Karpas-422 (cell line): ENCODE measurements at regions not wholly inside any gene's neighbourhood (a gene's known extent, or its start where the extent isn't known, plus 50 kb on each side); places are given as distances from the start of the nearest gene placed in this dataset.

Experiments used
- DNase-seq: peaks from one replicate; pipeline ENCODE4 v3.0.0-alpha.2; 2015
- H2AFZ ChIP-seq: fragments of 200-600 bp; sonication (generic); 2 replicates; pipeline ENCODE4 v1.6.1; 2014; ENCODE audit warnings: antibody characterized with exemption, low read length, mixed read lengths
- H3K27ac ChIP-seq: fragments of 200-600 bp; sonication (generic); 2 replicates; pipeline ENCODE4 v1.5.1; 2014; ENCODE audit warnings: mild to moderate bottlenecking, low read length, moderate library complexity
- H3K27me3 ChIP-seq: fragments of 200-600 bp; sonication (generic); 2 replicates; pipeline ENCODE4 v1.6.1; 2014; ENCODE audit warnings: low read length, mixed read lengths
- H3K36me3 ChIP-seq: fragments of 200-600 bp; sonication (generic); 2 replicates; pipeline ENCODE4 v1.6.1; 2014; ENCODE audit warnings: low read length, mixed read lengths; ENCODE audit not compliant: insufficient read depth
- H3K4me1 ChIP-seq: fragments of 200-600 bp; sonication (generic); 2 replicates; pipeline ENCODE4 v1.6.1; 2014; ENCODE audit warnings: mild to moderate bottlenecking, low read length, mixed read lengths
- H3K4me2 ChIP-seq: fragments of 200-600 bp; sonication (generic); 2 replicates; pipeline ENCODE4 v1.6.1; 2014; ENCODE audit warnings: low read length, low read depth, mild to moderate bottlenecking; ENCODE audit not compliant: poor library complexity, severe bottlenecking
- H3K4me3 ChIP-seq: fragments of 200-600 bp; sonication (generic); 2 replicates; pipeline ENCODE4 v1.5.1; 2014; ENCODE audit warnings: mild to moderate bottlenecking, antibody characterized with exemption, low read length, mixed read lengths
- H3K79me2 ChIP-seq: fragments of 200-600 bp; sonication (generic); 2 replicates; pipeline ENCODE4 v1.6.1; 2014; ENCODE audit warnings: mild to moderate bottlenecking, low read length, mixed read lengths
- H3K9ac ChIP-seq: fragments of 200-600 bp; sonication (generic); 2 replicates; pipeline ENCODE4 v1.6.0; 2014; ENCODE audit warnings: low read length
- H3K9me2 ChIP-seq: fragments of 200-600 bp; sonication (generic), shearing (Covaris generic); replicated peaks from 2 replicates; pipeline ENCODE4 v1.6.0; 2014; ENCODE audit warnings: mild to moderate bottlenecking, low read length, moderate library complexity; ENCODE audit not compliant: insufficient read depth
- H3K9me3 ChIP-seq: fragments of 300-700, 200-600 bp; sonication (generic); 2 replicates; pipeline ENCODE4 v1.6.1; 2014; ENCODE audit warnings: low read length, mixed read lengths
- H4K20me1 ChIP-seq: fragments of 200-600 bp; sonication (generic); 2 replicates; pipeline ENCODE4 v1.6.1; 2014; ENCODE audit warnings: mild to moderate bottlenecking, antibody characterized with exemption, low read length, low read depth; ENCODE audit not compliant: insufficient read depth

DNA sequence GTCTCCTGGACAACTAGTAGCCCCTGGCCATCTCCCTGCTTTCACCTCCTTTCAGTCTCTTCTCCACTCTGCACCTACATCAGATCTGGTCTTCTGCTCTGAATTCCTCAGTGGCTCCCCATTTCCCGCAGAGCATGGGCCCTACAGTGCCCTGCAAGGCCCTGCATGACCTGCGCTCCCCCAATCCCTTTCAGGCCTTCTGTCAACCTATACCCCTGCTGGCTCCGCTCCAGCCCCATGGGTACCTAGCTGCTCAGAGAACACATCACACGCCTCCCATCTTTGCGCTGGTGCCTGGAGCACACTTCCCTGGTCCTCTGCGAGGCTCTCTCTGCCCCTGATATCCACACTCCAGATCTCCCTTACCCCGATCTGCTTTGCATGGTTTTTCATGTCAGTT is 145.2 kb downstream of the KATNIP start:
- no peaks in the 10 kb centered on the region for H3K9me2 ChIP-seq
- no peak for DNase-seq
- H3K27me3 ChIP-seq, result no peaks in the 10 kb centered on the region
- no peak overlapping the region for H3K4me3 ChIP-seq
- H2AFZ ChIP-seq, result no peak overlapping the region
- H4K20me1 ChIP-seq, result no peaks in the 10 kb centered on the region
- H3K4me2 ChIP-seq, result no peak overlapping the region
- H3K27ac ChIP-seq, result no peak overlapping the region
- H3K79me2 ChIP-seq, result no peaks in the 10 kb centered on the region
- no peaks in the 10 kb centered on the region for H3K9me3 ChIP-seq
- H3K4me1 ChIP-seq, result no peaks in the 10 kb centered on the region
- H3K36me3 ChIP-seq, result no peaks in the 10 kb centered on the region
- no peak overlapping the region for H3K9ac ChIP-seq

DNA sequence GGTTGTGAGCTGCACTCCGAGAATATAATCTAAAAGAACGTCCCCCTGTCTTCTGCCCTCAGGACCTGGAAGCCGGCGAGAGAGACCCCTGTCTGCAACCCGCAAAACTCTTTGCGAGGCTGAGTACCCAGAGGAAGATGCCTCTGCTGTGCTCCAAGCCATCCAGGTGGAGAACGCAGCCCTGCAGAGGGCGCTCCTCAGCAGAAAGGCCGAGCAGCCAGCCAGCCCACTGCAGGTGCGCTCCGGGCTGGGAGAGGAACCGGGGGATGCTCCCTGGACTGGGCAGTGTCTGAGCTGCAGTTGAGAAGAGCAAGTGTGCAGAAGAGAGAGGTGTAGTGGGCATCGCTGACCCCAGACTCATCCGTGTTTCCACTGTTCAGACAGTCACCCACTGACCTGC is 148.3 kb downstream of the KATNIP start:
- H3K4me1 ChIP-seq, result no peaks in the 10 kb centered on the region
- no peak overlapping the region for H3K4me2 ChIP-seq
- H4K20me1 ChIP-seq, result no peaks in the 10 kb centered on the region
- no peaks in the 10 kb centered on the region for H3K9me3 ChIP-seq
- H3K36me3 ChIP-seq, result no peaks in the 10 kb centered on the region
- no peaks in the 10 kb centered on the region for H3K9me2 ChIP-seq
- no peaks in the 10 kb centered on the region for H3K27me3 ChIP-seq
- peak; percentile 50 for DNase-seq
- no peaks in the 10 kb centered on the region for H3K79me2 ChIP-seq
- no peak overlapping the region for H3K27ac ChIP-seq
- H3K4me3 ChIP-seq, result no peak overlapping the region
- no peak overlapping the region for H2AFZ ChIP-seq
- H3K9ac ChIP-seq, result no peak overlapping the region

DNA sequence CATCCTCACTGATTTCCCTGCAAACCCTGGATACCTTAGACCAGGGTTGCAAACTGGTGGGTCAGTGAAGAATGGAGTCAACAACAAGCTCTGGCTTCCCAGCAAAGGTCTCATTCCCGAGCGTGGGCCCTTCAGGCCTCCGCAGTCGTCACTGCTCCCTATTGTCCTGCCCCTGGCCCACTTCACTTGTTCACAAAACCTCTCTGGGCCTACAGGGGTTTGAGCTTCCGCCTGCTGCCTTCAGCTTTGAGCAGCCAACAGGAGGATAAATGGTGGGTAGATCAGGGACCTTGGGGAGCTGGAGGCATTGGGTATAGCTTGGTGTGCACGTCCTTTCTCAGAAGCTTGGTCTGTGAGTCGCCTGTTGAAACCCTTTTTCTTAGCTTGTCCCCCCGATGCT is 148.8 kb downstream of the KATNIP start:
- no peaks in the 10 kb centered on the region for H3K79me2 ChIP-seq
- no peaks in the 10 kb centered on the region for H3K9me2 ChIP-seq
- no peaks in the 10 kb centered on the region for H3K36me3 ChIP-seq
- H3K4me3 ChIP-seq, result no peak overlapping the region
- H2AFZ ChIP-seq, result no peak overlapping the region
- H3K27ac ChIP-seq, result no peak overlapping the region
- no peak overlapping the region for H3K4me2 ChIP-seq
- H3K9ac ChIP-seq, result no peak overlapping the region
- H3K4me1 ChIP-seq, result no peaks in the 10 kb centered on the region
- no peak for DNase-seq
- no peaks in the 10 kb centered on the region for H4K20me1 ChIP-seq
- no peaks in the 10 kb centered on the region for H3K27me3 ChIP-seq
- H3K9me3 ChIP-seq, result no peaks in the 10 kb centered on the region

DNA sequence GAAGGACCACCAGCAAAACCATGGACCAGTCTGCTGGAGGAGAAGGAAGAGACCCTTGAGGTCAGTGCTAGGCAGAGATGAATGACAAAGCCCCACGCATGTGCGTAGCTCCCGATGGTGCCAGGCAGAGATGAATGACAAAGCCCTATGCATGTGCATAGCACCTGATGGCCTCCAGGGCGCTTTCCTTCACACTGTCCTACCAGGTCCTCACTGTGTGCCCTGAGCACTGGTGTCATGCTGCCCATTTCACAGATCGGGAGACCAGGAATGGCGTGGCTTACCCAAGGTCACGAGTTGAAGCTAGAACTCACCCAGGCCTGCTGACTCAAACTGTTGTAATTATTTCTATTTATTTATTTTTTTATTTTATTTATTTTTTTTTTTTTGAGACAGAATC is 149.6 kb downstream of the KATNIP start:
- Histone ChIP-seq H3K79me2 (no peaks in the 10 kb centered on the region), H3K4me1 (no peaks in the 10 kb centered on the region), H3K36me3 (no peaks in the 10 kb centered on the region), H3K27ac (no peak overlapping the region), H4K20me1 (no peaks in the 10 kb centered on the region), H3K9me3 (no peaks in the 10 kb centered on the region), H3K4me2 (no peak overlapping the region), H3K4me3 (no peak overlapping the region), H3K9ac (no peak overlapping the region), H2AFZ (no peak overlapping the region), H3K27me3 (no peaks in the 10 kb centered on the region), H3K9me2 (no peaks in the 10 kb centered on the region)
- DNase-seq, result no peak

DNA sequence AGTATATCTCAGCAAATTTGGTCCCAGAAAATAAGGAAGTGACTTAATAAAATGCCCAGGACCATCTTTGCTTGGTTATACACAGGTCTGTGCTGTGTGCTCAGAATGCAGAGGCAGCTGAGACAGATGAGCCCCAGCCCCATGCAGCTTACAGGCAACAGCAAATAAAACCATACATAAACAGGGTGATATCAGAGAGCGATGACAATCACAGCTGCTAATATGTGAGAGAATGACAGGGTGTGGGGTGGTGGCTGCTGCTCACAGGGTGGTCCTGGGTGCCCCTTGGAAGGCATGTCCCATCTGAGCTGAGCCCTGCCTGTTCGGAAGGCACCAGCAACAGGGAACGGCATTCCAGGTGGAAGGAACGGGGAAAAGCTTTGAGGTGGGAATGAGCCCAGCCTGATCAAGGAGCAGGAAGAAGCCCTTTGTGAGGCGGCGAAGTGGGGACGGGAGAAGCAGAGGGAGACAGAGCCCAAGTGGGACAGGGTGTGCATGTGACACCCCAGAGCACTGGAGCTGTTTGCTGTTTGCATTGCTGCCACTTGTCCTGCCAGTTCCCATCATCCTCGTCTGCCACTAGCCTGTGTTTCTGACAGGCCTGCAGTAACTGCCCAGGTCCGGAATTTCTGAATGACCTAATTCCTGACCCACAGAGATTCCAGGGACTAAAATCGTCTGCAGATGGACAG is 150.5 kb downstream of the KATNIP start:
- H3K27ac ChIP-seq, result no peak overlapping the region
- H3K4me3 ChIP-seq, result no peak overlapping the region
- no peak overlapping the region for H2AFZ ChIP-seq
- H3K9me2 ChIP-seq, result no peaks in the 10 kb centered on the region
- H3K4me2 ChIP-seq, result no peak overlapping the region
- H4K20me1 ChIP-seq, result no peaks in the 10 kb centered on the region
- no peak overlapping the region for H3K9ac ChIP-seq
- no peaks in the 10 kb centered on the region for H3K9me3 ChIP-seq
- DNase-seq, result no peak
- no peaks in the 10 kb centered on the region for H3K4me1 ChIP-seq
- no peaks in the 10 kb centered on the region for H3K79me2 ChIP-seq
- no peaks in the 10 kb centered on the region for H3K27me3 ChIP-seq
- no peaks in the 10 kb centered on the region for H3K36me3 ChIP-seq

DNA sequence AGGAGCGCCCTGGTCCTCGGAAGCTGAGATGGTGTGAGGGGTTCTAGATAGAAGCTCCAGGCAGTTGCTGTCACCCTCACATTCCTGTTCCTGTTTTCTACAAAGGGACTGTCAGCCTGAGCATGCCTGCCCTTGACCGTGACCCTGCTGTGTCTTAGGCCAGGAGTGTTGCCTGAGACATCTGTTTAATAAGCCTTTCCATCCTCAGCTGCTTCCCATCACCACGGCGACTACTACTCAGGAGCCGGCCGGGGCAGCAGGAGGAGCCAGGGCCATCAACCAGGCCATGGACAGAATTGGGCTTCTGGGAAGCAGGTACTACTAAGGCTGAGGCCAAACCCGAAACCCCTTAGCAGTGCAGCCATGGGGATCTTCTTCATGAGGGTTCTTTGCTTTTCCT is 151.4 kb downstream of the KATNIP start:
- Histone ChIP-seq H3K4me3 (no peak overlapping the region), H3K4me2 (no peak overlapping the region), H3K79me2 (no peaks in the 10 kb centered on the region), H3K27ac (no peak overlapping the region), H3K36me3 (no peaks in the 10 kb centered on the region), H4K20me1 (no peaks in the 10 kb centered on the region), H3K9me3 (no peaks in the 10 kb centered on the region), H3K9me2 (no peaks in the 10 kb centered on the region), H3K27me3 (no peaks in the 10 kb centered on the region), H3K9ac (no peak overlapping the region), H2AFZ (no peak overlapping the region), H3K4me1 (no peaks in the 10 kb centered on the region)
- no peak for DNase-seq

DNA sequence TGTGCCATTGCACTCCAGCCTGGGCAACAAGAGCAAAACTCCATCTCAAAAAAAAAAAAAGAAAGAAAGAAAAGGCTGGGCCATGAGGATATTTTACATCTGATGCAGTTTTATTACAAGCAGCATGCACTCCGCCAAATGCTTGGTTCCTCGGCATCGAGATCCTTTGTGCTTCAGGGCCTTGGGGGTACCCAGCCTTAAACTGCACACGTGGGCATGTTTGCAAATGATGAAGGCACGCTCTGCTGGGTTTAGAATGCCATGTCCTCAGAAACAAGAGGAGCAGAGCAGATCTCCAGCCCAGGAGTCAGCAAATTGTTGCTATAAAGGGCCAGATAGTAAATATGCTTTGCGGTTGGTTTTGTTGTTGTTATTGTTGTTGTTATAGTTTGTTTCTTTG is 153.2 kb downstream of the KATNIP start:
- H3K27me3 ChIP-seq, result no peaks in the 10 kb centered on the region
- H3K27ac ChIP-seq, result no peak overlapping the region
- no peak overlapping the region for H2AFZ ChIP-seq
- no peaks in the 10 kb centered on the region for H3K9me3 ChIP-seq
- H3K4me1 ChIP-seq, result no peaks in the 10 kb centered on the region
- no peaks in the 10 kb centered on the region for H4K20me1 ChIP-seq
- H3K9ac ChIP-seq, result no peak overlapping the region
- DNase-seq, result no peak
- H3K36me3 ChIP-seq, result no peaks in the 10 kb centered on the region
- H3K4me3 ChIP-seq, result no peak overlapping the region
- no peak overlapping the region for H3K4me2 ChIP-seq
- no peaks in the 10 kb centered on the region for H3K79me2 ChIP-seq
- H3K9me2 ChIP-seq, result no peaks in the 10 kb centered on the region

DNA sequence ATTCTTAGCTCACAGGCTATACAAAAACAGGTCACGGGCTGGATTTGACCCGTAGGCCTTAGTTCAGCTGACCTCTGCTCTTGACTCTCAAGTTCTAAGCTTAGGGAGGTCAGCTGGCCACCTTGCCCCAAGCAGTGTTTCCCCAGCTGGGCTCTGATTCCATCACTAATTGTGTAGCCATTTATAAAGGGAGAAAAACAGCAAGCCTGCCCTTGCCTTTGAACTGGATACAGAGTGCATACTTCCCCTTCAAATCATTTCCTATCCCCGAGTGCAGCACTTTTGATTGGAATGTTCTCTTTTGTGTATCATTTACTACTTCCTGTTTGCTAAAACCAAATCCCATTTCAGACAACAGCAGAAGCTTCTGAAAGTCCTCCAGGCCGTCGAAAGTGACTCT is 153.6 kb downstream of the KATNIP start:
- H2AFZ ChIP-seq, result no peak overlapping the region
- H3K36me3 ChIP-seq, result no peaks in the 10 kb centered on the region
- no peak overlapping the region for H3K4me3 ChIP-seq
- H4K20me1 ChIP-seq, result no peaks in the 10 kb centered on the region
- H3K9me3 ChIP-seq, result no peaks in the 10 kb centered on the region
- no peaks in the 10 kb centered on the region for H3K9me2 ChIP-seq
- H3K27ac ChIP-seq, result no peak overlapping the region
- H3K79me2 ChIP-seq, result no peaks in the 10 kb centered on the region
- H3K9ac ChIP-seq, result no peak overlapping the region
- no peaks in the 10 kb centered on the region for H3K4me1 ChIP-seq
- no peak overlapping the region for H3K4me2 ChIP-seq
- H3K27me3 ChIP-seq, result no peaks in the 10 kb centered on the region
- no peak for DNase-seq

DNA sequence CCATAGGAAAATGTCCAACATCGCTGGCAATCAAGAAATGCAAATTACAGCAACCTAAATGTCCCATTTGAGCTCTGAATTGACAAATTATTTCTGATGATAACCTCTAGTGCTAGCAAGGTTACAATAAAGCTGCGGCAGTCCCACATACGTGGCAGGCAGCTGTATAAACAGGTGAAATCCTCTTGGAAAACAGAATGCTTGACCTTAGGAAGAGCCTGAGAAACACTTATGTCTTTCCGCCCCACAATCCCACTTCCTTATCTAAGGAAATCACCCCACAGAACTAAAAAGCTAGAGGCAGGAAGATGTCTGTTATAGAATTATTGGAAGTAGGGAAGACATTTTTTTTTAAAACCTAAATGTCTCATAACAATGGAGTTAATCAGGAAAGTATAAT is 154.3 kb downstream of the KATNIP start:
- DNase-seq, result no peak
- Histone ChIP-seq H3K4me3 (no peak overlapping the region), H3K79me2 (no peaks in the 10 kb centered on the region), H4K20me1 (no peaks in the 10 kb centered on the region), H3K27ac (no peak overlapping the region), H3K36me3 (no peaks in the 10 kb centered on the region), H3K9ac (no peak overlapping the region), H3K4me1 (no peaks in the 10 kb centered on the region), H3K27me3 (no peaks in the 10 kb centered on the region), H3K4me2 (no peak overlapping the region), H3K9me3 (no peaks in the 10 kb centered on the region), H2AFZ (no peak overlapping the region), H3K9me2 (no peaks in the 10 kb centered on the region)
